Dermis blood vessel endothelial cell (primary cell): ENCODE measurements at regions not wholly inside any gene's neighbourhood (a gene's known extent, or its start where the extent isn't known, plus 50 kb on each side); places are given as distances from the start of the nearest gene placed in this dataset.

Experiments
- DNase-seq: peaks from one replicate; pipeline ENCODE4 v3.0.0; 2010

GRCh38 chr10:9719246-9719645 is 1298.4 kb upstream of the CELF2 start:
- no peak for DNase-seq

GRCh38 chr10:9733766-9734165 is 1283.9 kb upstream of the CELF2 start:
- no peak for DNase-seq

- DNase-seq, result no peak
These were observed 1283.5 kb upstream of the CELF2 start for GRCh38 chr10:9734218-9734617.

- no peak for DNase-seq
These were observed 1281.9 kb upstream of the CELF2 start for GRCh38 chr10:9735731-9736130.

- DNase-seq, result no peak
These were observed 1274.0 kb upstream of the CELF2 start for GRCh38 chr10:9743639-9744038.

GRCh38 chr10:9745158-9745557 is 1272.5 kb upstream of the CELF2 start:
- DNase-seq, result no peak

GRCh38 chr10:9757176-9757575 is 1260.5 kb upstream of the CELF2 start:
- no peak for DNase-seq

GRCh38 chr10:9759596-9759995 is 1258.1 kb upstream of the CELF2 start:
- no peak for DNase-seq

- no peak for DNase-seq
These were observed 1254.6 kb upstream of the CELF2 start for GRCh38 chr10:9762966-9763656.

- DNase-seq, result no peak
These were observed 1250.9 kb upstream of the CELF2 start for GRCh38 chr10:9766762-9767161.

GRCh38 chr10:9781666-9782065 is 1236.0 kb upstream of the CELF2 start:
- DNase-seq, result no peak

- DNase-seq, result no peak
These were observed 1231.6 kb upstream of the CELF2 start for GRCh38 chr10:9786101-9786500.

- DNase-seq, result no peak
These were observed 1231.1 kb upstream of the CELF2 start for GRCh38 chr10:9786576-9786975.

- no peak for DNase-seq
These were observed 1227.7 kb upstream of the CELF2 start for GRCh38 chr10:9789996-9790395.

GRCh38 chr10:9792181-9792580 is 1225.5 kb upstream of the CELF2 start:
- no peak for DNase-seq

- no peak for DNase-seq
These were observed 1221.1 kb upstream of the CELF2 start for GRCh38 chr10:9796564-9796963.

GRCh38 chr10:9800011-9800410 is 1217.7 kb upstream of the CELF2 start:
- no peak for DNase-seq

- no peak for DNase-seq
These were observed 1217.1 kb upstream of the CELF2 start for GRCh38 chr10:9800571-9800970.

GRCh38 chr10:9807846-9808245 is 1209.8 kb upstream of the CELF2 start:
- no peak for DNase-seq

- no peak for DNase-seq
These were observed 1206.1 kb upstream of the CELF2 start for GRCh38 chr10:9811601-9812000.

GRCh38 chr10:9814285-9814864 is 1203.3 kb upstream of the CELF2 start:
- no peak for DNase-seq

- DNase-seq, result no peak
These were observed 1197.7 kb upstream of the CELF2 start for GRCh38 chr10:9819756-9820494.

GRCh38 chr10:9823268-9823930 is 1194.3 kb upstream of the CELF2 start:
- no peak for DNase-seq
